CD4-positive, CD25-positive, alpha-beta regulatory T cell (primary cell): ENCODE measurements at regions not wholly inside any gene's neighbourhood (a gene's known extent, or its start where the extent isn't known, plus 50 kb on each side); places are given as distances from the start of the nearest gene placed in this dataset.
"Not testable (repeated sequence)": the region's sequence is repeated elsewhere in the genome, so short reads cannot be mapped to it uniquely, and the experiment has no call there.

Source experiments
- ATAC-seq, 2 donors: fragments of 150-1000 bp; cut with Tn5 transposase; one replicate each; pipeline ENCODE4 v1.10.0; 2021; ENCODE audit warnings: low read depth in 2 of 2, moderate number of reproducible peaks in 2 of 2, moderate library complexity in 1 of 2
- DNase-seq, 3 donors: peaks; one replicate each; pipeline versions ENCODE4 v3.0.0 to v3.0.0-alpha.2; 2012 to 2022; ENCODE audit warnings: mixed read lengths in 1 of 3
- H3K27ac ChIP-seq: one replicate; pipeline ENCODE4 v1.7.0; 2013; ENCODE audit warnings: mild to moderate bottlenecking, low read length; ENCODE audit not compliant: insufficient read depth, poor library complexity, severe bottlenecking
- H3K27me3 ChIP-seq: one replicate; pipeline ENCODE4 v1.7.0; 2013; ENCODE audit warnings: low read length; ENCODE audit not compliant: control insufficient read depth, insufficient read depth
- H3K36me3 ChIP-seq: one replicate; pipeline ENCODE4 v1.7.0; 2013; ENCODE audit warnings: mild to moderate bottlenecking, low read length, moderate library complexity; ENCODE audit not compliant: control insufficient read depth, insufficient read depth
- H3K4me1 ChIP-seq: 2 replicates; pipeline ENCODE4 v1.7.0; 2013; ENCODE audit warnings: mild to moderate bottlenecking, low read length; ENCODE audit not compliant: insufficient read depth, control insufficient read depth, poor library complexity, severe bottlenecking
- H3K4me3 ChIP-seq: one replicate; pipeline ENCODE4 v1.7.0; 2013; ENCODE audit warnings: low read depth, mild to moderate bottlenecking, low read length, moderate library complexity
- H3K9me3 ChIP-seq, 2 experiments: 1 replicate in 1 of 2; 2 replicates in 1 of 2; pipeline ENCODE4 v1.7.0; 2013; ENCODE audit warnings: low read length in 2 of 2, mild to moderate bottlenecking in 1 of 2, moderate library complexity in 1 of 2; ENCODE audit not compliant: control insufficient read depth in 2 of 2
- H3K27ac Mint-ChIP-seq, 3 donors: one replicate each; pipeline ENCODE4 v1.8.0; 2020 to 2022; ENCODE audit warnings: mild to moderate bottlenecking in 3 of 3, mixed read lengths in 3 of 3, moderate library complexity in 2 of 3
- H3K27me3 Mint-ChIP-seq: one replicate; pipeline ENCODE4 v1.8.0; 2022; ENCODE audit warnings: mild to moderate bottlenecking, mixed read lengths
- H3K36me3 Mint-ChIP-seq: one replicate; pipeline ENCODE4 v1.8.0; 2020; ENCODE audit warnings: mixed read lengths
- H3K4me1 Mint-ChIP-seq, 4 donors: one replicate each; pipeline ENCODE4 v1.8.0; 2020 to 2022; ENCODE audit warnings: mixed read lengths in 4 of 4, mild to moderate bottlenecking in 1 of 4
- H3K4me3 Mint-ChIP-seq, 4 donors: one replicate each; pipeline ENCODE4 v1.8.0; 2020 to 2022; ENCODE audit warnings: mild to moderate bottlenecking in 4 of 4, mixed read lengths in 4 of 4, moderate library complexity in 3 of 4
- H3K9me3 Mint-ChIP-seq, 7 donors: one replicate each; pipeline ENCODE4 v1.8.0; 2020 to 2022; ENCODE audit warnings: mixed read lengths in 7 of 7, mild to moderate bottlenecking in 3 of 7, moderate library complexity in 2 of 7

DNA sequence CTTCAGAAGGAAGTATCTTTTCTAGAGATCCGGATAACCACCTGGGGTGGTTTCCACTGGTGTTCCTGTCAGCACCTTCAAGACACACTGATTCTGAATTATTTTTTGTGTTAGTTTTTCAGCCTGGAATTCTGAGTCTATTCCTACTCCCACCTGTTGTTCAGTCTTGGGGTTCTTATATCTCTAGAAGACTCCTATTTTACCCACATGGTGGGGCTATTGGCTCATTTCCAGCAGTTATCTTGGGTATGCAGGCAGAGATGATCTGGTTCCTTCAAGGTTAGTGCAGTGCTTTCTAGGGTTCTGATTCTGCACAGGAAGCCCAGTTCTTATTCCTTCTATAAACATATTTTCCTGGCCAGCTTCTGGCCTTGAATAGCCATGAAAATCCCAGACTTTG, 175.6 kb upstream of the PDE7B start:
- ATAC-seq (peak in 1 of 2 donors; percentile 48), DNase-seq (peak; percentile 18 to 57 (median 52))
- Histone ChIP-seq H3K36me3 (no peaks in the 10 kb centered on the region), H3K27me3 (no peaks in the 10 kb centered on the region), H3K4me1 (no peaks in the 10 kb centered on the region), H3K9me3 (no peaks in the 10 kb centered on the region), H3K4me3 (no peak overlapping the region), H3K27ac (no peak overlapping the region)
- Mint-ChIP-seq H3K36me3 (no peaks in the 10 kb centered on the region), H3K4me1 (no peaks in the 10 kb centered on the region), H3K9me3 (peaks cover 0 to 2% (median 0%) of the 10 kb centered on the region in 7 donors), H3K4me3 (no peak overlapping the region), H3K27me3 (peaks cover 4% of the 10 kb centered on the region), H3K27ac (no peak overlapping the region)

DNA sequence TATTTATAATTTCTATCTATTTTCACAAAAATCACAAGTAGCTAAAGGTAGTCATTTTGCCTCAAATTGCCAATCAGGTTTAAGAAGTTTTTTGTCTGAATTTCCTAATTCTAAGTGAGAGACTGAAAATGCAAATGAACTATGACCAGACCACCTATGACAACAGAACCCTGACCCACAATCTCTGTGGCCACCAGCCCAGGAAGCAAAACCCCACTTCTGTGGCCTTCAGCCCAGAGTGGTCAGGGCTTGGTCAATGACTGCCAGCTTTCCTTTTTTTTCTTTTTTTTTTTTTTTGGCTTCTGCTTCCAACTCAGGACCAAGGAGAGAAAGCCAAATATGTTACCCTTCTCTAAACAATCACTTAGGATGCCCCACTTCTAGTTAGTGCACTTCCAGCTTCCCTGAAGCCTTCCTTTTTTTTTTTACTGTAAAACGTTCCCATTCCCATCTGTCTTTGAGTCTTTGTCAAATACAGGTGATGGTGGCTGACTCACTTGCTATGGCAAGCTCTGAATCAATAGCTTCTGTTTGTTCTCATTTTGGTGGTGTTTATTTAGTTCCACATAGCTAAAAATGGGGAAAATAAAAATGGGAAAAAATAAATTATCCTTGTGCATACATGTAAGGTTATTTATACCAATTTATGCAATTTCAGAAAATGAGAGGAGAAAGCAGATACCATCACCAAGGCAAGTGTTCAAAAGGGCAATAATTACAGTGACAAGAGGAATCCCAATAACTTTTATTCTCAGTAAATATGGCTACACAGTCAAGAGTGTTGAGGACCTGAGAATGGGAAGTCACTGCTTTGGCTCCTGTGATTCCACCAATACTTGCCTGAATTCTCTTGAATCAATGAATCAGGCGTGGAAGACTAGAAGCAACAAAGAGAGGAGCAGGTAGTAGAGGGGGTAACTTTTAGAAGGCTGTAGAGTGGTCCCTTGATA, 170.3 kb upstream of the PDE7B start:
- H3K4me1 ChIP-seq: no peaks in the 10 kb centered on the region
- no peaks in the 10 kb centered on the region for H3K36me3 Mint-ChIP-seq
- H3K27ac ChIP-seq: no peak overlapping the region
- no peak for DNase-seq
- H3K9me3 Mint-ChIP-seq: peaks cover 0 to 2% (median 0%) of the 10 kb centered on the region in 7 donors
- H3K4me3 Mint-ChIP-seq: no peak overlapping the region
- peaks cover 13% of the 10 kb centered on the region for H3K27me3 Mint-ChIP-seq
- H3K36me3 ChIP-seq: no peaks in the 10 kb centered on the region
- H3K4me1 Mint-ChIP-seq: no peaks in the 10 kb centered on the region
- H3K9me3 ChIP-seq: no peaks in the 10 kb centered on the region
- no peak for ATAC-seq
- H3K27me3 ChIP-seq: no peaks in the 10 kb centered on the region
- no peak overlapping the region for H3K4me3 ChIP-seq
- H3K27ac Mint-ChIP-seq: no peak overlapping the region

DNA sequence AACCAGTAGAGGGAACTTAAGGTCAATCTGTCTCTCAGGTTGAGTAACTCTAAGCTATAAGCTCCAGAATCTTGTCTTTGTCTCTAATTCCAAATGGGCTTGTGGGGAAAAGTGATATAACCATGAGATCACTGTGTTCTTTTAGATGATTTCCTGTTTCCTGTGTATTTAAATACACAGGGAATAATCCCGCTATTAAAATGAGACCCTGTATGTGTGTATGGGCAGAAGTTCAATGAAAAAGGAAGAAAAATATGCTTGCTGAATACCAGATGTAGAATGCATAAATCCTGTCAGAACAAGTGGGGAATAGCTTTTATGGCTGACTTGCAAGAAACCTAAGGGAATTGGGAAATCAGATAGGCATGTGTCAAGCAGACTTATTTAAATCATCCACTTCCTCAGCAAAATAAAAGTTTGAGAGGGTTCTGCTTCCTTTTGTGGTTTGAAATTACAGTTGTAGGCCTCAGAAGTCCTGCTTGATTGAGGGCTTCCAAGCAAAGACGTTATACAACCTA, 164.7 kb upstream of the PDE7B start:
- Mint-ChIP-seq H3K36me3 (no peaks in the 10 kb centered on the region), H3K9me3 (no peaks in the 10 kb centered on the region), H3K27me3 (peaks cover 4% of the 10 kb centered on the region), H3K4me1 (peaks cover 0 to 3% (median under 1%) of the 10 kb centered on the region in 4 donors), H3K27ac (no peak overlapping the region), H3K4me3 (no peak overlapping the region)
- no peak for DNase-seq
- Histone ChIP-seq H3K36me3 (no peaks in the 10 kb centered on the region), H3K4me3 (no peak overlapping the region), H3K4me1 (no peaks in the 10 kb centered on the region), H3K27me3 (no peaks in the 10 kb centered on the region), H3K27ac (no peak overlapping the region), H3K9me3 (no peaks in the 10 kb centered on the region)
- no peak for ATAC-seq

DNA sequence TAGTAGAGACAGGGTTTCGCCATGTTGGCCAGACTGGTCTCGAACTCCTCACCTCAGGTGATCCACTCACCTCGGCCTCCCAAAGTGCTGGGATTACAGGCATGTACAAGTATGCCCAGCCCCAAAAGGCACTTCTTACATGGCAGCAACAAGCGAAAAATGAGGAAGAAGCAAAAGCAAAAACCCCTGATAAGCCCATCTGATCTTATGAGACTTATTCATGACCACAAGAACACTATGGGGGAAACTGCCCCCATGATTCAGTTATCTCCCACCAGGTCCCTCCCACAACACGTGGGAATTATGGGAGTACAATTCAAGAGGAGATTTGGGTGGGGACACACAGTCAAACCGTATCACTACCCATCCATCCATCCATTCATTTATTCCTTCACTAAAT, 163.0 kb upstream of the PDE7B start:
- not testable (repeated sequence) for ATAC-seq, H3K4me3 Mint-ChIP-seq, H3K27me3 ChIP-seq, H3K4me1 ChIP-seq, H3K4me1 Mint-ChIP-seq, H3K9me3 Mint-ChIP-seq, H3K27ac ChIP-seq, H3K36me3 Mint-ChIP-seq, H3K27me3 Mint-ChIP-seq, H3K36me3 ChIP-seq, H3K9me3 ChIP-seq, H3K4me3 ChIP-seq, DNase-seq, H3K27ac Mint-ChIP-seq

DNA sequence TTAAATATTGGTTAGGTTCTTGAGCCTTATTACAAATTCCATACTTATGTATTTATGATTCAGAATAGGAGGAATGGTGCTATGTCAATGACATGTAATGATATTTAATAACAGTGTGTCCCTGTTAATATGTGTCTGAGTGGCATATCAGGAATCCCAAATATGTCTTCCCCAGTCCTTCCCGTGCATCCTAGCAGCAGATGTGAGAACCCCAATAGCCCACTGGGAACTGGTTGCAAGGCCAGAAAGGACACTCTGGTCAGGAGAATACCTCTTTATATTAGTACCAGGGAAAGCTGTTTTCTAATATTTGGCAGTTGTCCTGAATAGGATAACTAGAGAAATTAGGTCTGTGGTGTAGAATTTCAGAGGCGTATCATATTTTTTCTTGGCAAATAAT, 159.1 kb upstream of the PDE7B start:
- Mint-ChIP-seq H3K4me3 (no peak overlapping the region), H3K4me1 (peaks cover 0 to 2% (median 0%) of the 10 kb centered on the region in 4 donors), H3K27me3 (peaks cover 2% of the 10 kb centered on the region), H3K27ac (no peak overlapping the region), H3K36me3 (no peaks in the 10 kb centered on the region), H3K9me3 (peaks cover 0 to 2% (median 0%) of the 10 kb centered on the region in 7 donors)
- H3K4me1 ChIP-seq: no peaks in the 10 kb centered on the region
- no peaks in the 10 kb centered on the region for H3K9me3 ChIP-seq
- ATAC-seq (no peak), DNase-seq (no peak)
- no peak overlapping the region for H3K4me3 ChIP-seq
- peaks cover 2% of the 10 kb centered on the region for H3K27me3 ChIP-seq
- H3K36me3 ChIP-seq: no peaks in the 10 kb centered on the region
- H3K27ac ChIP-seq: no peak overlapping the region

DNA sequence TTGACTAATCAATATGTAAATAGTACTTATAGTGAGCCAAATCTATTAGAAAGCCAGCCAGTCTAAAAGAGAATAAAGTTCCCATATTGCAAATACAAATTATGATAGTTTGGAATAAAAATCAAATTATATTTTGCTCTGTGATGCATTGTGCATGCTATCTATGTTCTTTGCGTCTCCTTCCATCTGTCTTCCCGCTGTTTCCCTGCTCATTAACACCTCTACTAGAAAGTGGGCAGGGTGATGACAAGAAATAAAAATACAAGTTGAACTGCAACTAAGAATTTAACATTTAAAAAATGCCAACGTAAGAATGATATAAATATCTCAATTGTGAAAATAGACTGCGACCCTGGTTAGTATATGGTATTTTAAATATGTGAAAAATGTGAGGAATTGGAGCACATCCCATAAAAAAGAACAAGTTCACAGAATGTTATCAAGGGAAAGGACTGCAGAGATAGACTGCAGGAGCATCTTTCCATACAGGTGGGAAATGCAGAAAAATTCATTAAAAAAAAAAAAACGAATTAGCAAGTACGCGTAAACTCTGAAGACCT, 157.6 kb upstream of the PDE7B start:
- no peaks in the 10 kb centered on the region for H3K4me1 ChIP-seq
- H3K4me3 Mint-ChIP-seq: no peak overlapping the region
- ATAC-seq: no peak

DNA sequence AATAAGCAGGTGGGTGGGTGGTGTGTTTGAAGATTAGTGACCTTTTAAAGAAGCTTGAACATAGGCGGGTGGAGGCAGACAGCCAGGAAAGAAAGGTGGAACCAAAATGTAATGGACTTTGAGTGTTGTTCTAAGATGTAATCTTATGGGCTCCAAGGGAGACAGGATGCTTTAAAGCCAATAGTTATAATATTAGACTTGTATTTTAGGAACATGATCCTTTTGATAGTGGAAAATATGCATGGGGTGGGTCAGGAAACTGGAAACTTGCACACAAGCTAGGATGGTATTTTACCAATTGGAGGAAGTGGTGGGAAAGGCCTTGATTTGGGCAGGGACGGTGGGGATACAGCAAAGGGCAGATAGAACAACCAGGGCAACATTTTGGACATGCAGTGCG, 151.8 kb upstream of the PDE7B start:
- DNase-seq (no peak), ATAC-seq (no peak)
- Histone ChIP-seq H3K27ac (no peak overlapping the region), H3K4me3 (no peak overlapping the region), H3K36me3 (no peaks in the 10 kb centered on the region), H3K4me1 (no peaks in the 10 kb centered on the region), H3K27me3 (peaks cover 2% of the 10 kb centered on the region), H3K9me3 (no peaks in the 10 kb centered on the region)
- Mint-ChIP-seq H3K9me3 (peaks cover 0 to 5% (median 0%) of the 10 kb centered on the region in 7 donors), H3K4me1 (no peaks in the 10 kb centered on the region), H3K36me3 (no peaks in the 10 kb centered on the region), H3K27ac (no peak overlapping the region), H3K27me3 (peaks cover 8% of the 10 kb centered on the region), H3K4me3 (no peak overlapping the region)

More for the DNA sequence above, 157.6 kb upstream of the PDE7B start:
- Histone ChIP-seq H3K36me3 (no peaks in the 10 kb centered on the region), H3K4me3 (no peak overlapping the region), H3K27ac (no peak overlapping the region), H3K9me3 (no peaks in the 10 kb centered on the region), H3K27me3 (peaks cover 2% of the 10 kb centered on the region)
- Mint-ChIP-seq H3K9me3 (peaks cover 0 to 4% (median 0%) of the 10 kb centered on the region in 7 donors), H3K36me3 (no peaks in the 10 kb centered on the region), H3K27me3 (peaks cover 8% of the 10 kb centered on the region), H3K4me1 (peaks cover 0 to under 1% (median 0%) of the 10 kb centered on the region in 4 donors), H3K27ac (no peak overlapping the region)
- DNase-seq: no peak
